ENCODE measurements at regions not wholly inside any gene's neighbourhood (a gene's known extent, or its start where the extent isn't known, plus 50 kb on each side); places are given as distances from the start of the nearest gene placed in this dataset.
A peak's percentile ranks its signal among the peaks of the same experiment; 100 is the strongest.

DNA sequence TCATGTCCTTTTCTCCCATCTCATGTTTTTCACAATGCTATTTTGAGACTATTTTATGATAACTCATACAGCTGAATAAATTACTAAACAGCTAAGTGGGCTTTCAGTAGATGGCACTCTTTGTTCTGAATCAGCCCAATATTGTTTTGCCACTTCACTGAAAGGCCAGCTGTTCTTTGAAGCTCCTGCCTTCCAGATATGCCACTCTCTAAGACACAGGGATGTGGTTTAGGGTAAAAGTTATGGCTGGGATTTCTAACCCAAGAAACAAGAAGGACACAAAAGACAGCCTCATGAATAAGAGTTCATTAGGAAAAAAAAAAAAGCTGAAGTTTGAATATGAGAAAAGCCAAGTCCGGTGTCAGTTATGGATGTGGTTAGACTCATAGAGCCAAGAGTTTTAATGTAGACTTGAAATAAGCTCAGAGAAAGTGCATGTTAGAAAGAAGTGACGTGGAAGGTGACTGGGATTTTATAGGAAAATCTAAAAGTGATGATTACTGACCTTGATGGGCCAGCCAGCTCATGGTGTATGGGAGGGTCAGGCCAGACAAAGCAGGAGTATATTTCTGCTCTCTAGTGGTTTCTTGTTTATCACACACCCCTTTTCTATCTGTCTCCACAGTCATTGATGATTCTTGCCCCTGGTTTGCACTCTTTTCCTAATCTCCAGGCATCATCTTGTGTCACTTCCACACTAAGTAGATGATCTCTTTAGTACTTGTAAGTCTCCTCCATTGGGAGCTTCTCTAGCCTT lies 488.5 kb downstream of the NR2F1-AS1 start:
- intact Hi-C loops (cut with DNase I), result no loop called here
- DNase-seq (no peak), ATAC-seq (peak; percentile 60 to 71)

DNA sequence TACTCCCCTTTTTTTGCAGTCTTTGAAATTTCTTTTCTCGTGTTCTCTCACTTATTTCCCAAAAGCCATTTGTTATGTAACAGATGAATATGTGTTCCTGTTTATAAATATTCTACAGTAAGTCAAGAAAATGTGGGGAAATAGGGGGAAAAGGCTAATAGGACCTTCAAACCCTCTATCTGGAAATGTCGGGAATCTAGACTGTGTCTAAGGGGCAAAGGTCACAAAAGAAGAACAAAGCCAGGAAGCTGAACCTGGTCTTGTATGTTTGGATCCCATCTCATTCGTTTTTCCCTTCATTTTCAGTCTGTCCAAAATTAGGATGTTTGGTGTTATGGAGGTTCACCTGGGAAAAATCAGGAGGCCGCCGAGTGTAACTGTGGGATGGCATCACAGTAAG lies 490.3 kb downstream of the NR2F1-AS1 start:
- ATAC-seq (no peak), DNase-seq (no peak)
- intact Hi-C loops (cut with DNase I), result no loop called here

DNA sequence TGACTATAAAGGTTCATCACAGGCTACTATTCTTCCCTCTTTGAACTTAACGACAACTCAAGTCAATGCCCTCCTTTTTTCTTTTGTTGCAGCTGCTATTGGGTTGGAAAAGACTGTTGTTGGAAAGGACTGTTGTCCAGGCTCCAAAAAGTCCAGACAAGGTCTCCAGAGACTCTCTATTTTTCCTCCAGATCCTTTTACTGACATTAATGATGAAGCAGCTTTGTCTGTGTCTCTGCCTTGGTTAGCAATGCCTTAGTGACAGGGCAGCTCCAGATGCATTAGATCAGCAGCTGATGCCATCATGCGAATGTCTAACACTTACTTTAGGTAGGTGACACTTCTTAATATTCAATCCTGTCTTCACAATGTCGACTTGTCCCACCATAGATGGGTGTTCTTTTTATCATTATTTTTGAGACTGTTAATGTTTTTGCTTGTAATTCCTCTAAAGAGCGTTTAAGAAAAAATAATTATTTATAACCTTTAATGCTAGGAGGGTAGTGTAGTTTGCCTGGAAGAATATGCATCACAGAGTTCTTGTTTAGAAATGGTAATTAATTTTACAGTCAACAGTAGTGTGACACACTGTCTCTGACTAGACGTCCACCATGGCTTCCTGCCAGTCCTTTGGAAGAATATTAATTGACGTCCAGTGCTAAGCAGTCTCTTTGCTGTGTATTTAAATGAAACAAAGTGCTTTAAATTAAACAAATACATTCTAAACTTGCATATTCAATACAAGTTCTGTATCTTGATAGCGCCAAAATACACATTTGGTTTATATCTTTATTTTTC lies 492.2 kb downstream of the NR2F1-AS1 start:
- DNase-seq (peak; percentile 22), ATAC-seq (peak in 1 of 2 donors; percentile 79)
- intact Hi-C loops (cut with DNase I), result no loop called here

DNA sequence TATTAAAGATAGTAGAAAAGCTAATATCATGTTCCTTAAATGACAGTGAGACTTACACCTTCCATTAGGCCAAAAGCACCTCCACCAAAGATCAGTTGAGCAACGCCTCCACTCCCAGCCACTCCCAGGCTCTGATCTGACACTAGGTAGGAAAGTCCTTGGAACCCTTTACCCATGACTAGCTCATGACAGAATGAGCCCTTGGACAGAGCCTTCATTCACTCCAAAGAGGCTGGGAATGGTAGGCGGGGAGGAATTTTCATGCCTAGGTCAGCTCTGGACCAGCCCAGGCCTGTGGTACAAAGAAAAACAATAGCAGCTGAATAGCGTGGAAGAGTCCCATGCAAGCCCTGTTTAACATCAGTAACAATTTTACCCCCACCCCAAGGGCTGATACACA lies 493.7 kb downstream of the NR2F1-AS1 start:
- intact Hi-C loops (cut with DNase I), result no loop called here
- DNase-seq (no peak), ATAC-seq (no peak)

DNA sequence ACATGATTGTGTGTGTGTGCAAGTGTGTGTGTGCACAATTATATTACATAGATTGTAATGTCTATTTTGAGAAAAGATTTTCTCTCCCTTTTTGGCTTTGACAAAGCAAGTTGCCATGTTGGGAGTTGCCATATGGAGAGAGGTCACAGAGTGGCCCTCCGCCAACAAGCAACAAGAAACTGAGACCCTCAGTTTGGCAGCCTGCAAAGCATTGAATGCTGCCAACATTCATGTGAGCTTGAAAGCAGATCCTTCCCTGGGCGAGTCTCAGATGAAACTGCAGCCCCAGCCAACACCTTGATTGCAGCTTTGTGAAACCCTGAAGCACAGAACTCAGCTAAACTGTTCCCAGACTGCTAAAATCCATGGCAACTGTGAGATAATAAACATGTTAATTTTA lies 498.0 kb downstream of the NR2F1-AS1 start:
- intact Hi-C loops (cut with DNase I), result no loop called here
- ATAC-seq (no peak), DNase-seq (no peak)

DNA sequence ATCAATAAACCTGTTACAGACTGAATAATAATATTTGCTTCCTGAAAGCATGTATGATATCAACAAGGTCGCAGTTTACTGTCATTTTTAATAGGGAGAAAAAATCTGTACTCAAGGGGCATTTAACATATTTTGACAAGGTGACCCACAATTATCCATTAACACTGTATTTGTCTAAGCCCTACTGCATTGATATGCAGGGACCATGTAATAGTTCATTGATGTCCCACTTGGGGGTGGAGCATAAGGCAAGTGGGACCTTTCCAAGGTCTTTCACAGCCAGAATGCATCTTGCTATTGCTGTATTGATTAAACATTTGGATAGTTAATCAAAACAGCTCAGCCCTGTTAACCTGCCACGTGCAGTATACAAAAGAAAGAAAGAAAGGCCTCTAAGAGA lies 502.0 kb downstream of the NR2F1-AS1 start:
- DNase-seq, result no peak
- intact Hi-C loops (cut with DNase I), result no loop called here
- peak in 1 of 2 donors; percentile 17 for ATAC-seq

DNA sequence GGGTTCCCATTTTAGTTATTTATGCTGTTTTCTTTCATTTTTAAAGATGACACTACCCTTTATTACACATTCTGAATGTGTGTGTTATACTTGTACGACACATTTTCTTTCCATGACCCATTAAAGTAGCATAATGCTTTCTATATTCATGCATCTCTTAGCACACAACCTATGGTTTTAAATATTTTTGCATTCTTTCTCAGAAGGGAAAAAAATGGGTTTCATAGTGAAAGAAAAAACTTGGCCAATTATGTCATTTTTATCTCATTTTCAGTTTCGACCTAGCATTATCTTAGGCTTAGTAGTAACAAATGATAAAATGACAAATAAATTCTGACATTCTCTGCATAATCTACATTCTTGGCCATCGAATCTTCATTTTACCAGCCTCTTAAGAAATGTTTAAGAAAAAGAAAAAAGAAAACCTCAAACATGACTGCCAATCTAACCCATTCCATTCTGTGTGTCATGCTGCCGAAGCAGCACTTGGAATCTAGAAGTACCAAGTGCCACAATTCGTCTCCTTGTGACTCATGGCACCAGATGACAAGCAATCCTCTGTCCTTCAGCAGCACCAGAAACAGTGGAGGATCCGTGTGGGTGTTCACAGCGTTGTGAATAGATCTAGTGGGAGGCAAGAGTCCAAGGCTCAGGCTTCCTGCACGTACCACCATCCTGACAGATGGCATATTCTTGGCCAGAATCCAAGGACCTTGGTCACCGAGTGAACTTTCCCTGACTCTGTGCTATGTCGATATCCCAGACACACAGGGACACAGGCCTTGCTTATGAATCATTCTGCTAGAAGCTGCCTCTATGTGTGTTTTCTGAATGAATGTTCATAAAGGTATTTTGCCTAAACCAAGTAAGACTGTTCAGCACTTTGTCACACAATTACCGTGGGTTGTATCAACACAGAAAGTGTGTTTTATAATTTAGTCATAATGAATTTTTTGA lies 502.7 kb downstream of the NR2F1-AS1 start:
- peak; percentile 98 to 99 for ATAC-seq
- DNase-seq, result peak; percentile 77
- intact Hi-C loops (cut with DNase I), result no loop called here

DNA sequence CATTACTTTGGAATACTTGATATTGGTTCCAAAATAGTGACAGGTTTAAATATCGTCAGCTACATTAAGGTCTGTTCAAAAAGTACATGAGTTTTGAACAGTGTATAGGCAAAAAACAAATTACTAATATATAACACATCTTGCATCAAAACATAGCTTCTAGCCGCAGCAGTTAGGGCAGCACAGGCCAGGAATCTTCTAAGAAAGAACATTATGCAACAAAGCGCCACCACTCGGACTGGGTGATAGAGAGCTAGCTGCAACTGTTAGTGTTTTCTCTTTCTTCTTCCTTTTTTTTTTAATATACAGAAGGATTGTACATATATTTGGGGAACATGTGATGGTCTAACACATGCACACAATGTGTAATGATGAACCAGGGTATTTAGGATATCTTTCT lies 504.5 kb downstream of the NR2F1-AS1 start:
- intact Hi-C loops (cut with DNase I), result no loop called here
- ATAC-seq, result no peak
- DNase-seq, result no peak

DNA sequence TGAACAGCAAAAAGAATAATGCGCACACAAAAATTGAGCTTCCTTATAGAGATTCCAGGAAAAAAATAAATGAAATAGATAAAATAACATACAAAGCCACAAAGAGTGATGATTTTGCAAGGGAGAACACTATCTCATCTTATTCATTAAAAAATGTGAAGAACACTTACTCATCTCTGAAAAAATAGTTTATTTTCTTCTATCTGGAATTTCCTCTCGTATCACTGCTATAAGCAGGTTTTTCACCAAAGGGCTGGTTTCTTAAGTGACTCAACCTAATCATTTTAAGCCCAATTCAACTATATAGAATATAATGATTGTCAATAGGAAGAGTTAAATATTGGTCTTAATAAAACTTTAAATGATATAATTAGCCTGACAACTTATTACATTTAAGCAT lies 504.9 kb downstream of the NR2F1-AS1 start:
- DNase-seq (no peak), ATAC-seq (no peak)
- intact Hi-C loops (cut with DNase I), result no loop called here

DNA sequence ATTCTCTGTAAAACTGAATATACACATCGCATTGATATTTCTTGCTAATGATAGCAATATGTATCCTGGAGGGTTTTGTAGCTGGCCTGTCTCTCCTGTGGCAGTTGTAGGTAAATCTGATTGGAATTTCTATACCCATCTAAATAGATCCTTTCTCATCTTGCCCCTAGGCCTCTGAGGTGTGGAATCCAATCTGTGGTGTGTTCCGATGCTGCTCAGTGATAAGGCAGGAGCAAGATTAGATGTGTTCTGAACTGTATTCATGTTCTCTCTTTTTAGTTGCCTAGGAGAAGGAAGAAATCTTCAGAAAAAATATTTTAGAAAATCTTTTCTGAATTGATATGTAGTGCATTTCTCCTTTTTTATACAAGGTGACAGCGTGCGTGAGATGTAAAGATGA lies 507.5 kb downstream of the NR2F1-AS1 start:
- no peak for ATAC-seq
- no peak for DNase-seq
- intact Hi-C loops (cut with DNase I), result no loop called here

DNA sequence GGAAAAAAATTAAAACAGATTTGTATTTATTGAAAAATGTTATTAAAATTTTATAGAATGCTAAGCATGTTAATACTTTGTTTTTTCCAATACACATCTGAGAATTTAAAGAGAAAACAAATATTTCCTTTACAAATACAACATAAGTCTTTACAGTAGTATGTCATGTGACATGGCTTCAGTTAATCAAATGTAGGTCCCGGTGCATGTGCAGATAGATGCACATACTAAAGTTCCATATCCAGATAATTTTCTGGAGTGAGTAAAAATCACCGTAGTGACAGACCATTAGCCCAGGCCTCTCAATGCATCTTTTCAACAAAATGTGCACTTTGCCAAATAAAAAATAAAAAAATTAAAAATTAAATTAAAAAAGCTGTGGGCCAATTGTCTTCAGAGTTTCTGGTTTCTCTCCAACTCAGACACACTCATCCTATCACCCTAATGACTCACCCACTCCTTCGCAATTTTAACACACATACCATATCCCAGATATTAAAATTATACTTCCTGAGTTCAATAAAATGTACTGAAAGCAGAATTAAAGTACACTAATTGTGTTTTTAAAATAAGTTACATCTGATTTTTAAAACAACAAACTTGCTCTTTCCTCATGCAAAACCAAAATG lies 508.1 kb downstream of the NR2F1-AS1 start:
- intact Hi-C loops (cut with DNase I), result no loop called here
- ATAC-seq (peak in 1 of 2 donors; percentile 75), DNase-seq (no peak)

DNA sequence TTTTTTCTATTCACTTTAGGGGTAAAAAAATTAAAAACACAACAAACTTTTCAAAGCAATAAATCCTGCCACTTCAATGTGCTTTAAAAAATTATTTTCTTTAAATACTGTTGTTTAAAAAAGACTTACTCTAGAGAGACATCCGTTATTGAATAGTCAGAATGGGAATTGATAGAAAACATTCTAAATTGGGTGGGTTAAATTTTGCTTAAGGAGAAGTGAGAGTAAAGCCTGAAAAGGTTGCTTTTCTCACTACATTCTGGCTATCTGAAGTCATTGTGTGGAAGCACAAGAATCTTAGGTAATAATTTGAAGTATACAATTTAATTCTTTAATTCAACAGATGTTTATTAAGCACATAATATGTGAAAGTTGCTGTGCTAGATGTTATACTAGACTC lies 509.3 kb downstream of the NR2F1-AS1 start:
- ATAC-seq (no peak), DNase-seq (no peak)
- intact Hi-C loops (cut with DNase I), result no loop called here

DNA sequence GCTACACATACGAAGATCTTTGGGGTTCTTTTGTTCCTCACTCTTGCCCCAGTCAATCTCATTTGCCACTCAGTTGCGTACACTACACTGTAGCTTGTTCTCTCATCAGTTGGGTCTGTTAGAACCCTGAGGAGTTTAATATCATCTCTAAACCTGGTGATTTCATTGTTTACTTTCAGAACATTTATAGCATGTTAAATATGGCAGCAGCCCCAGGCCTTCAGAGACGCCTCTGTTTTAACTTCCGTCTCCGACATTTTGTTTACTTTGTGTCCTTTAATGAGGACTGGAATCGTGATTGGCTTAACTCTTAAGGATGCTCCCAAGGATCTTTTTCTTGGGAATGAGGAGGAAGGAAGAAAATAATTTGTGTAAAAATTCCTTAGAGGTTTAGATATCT lies 510.1 kb downstream of the NR2F1-AS1 start:
- intact Hi-C loops (cut with DNase I), result no loop called here
- ATAC-seq (no peak), DNase-seq (no peak)

DNA sequence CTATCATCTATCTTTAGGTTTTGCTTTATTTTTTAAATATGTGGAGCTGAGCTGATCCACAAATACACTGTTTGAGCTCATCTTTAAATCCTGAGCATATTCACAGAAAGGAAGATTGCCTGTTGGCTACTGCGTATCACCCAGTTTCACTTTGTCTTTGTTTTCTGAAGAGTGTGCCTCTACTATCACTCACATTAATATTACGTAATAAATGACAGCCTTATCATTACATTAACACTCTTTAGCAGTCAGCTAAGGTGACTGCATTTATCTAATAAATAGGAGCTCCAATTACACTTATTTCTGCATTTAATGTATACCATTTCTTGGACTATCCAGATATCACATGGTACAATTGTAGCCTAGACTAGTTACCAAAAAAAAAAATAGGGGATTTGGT lies 511.7 kb downstream of the NR2F1-AS1 start:
- intact Hi-C loops (cut with DNase I), result no loop called here
- no peak for DNase-seq

DNA sequence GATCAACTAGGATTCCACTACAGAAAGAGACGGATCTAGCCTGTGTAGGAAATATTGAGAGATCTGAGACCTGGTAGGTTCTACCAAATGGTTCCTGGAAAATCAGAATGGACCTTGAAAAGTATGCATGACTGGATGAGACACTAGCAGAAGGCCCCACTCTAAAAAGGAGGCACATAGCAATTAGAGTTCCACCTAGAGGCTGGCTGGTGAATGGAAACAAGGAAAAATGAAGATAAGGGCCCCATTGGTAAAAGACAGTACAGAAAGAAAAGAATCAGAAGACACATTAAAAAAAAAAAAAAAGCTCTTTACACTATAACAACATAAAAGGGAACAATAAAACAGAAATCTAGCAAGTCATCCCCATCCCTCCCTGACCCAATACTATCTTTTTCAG lies 518.5 kb downstream of the NR2F1-AS1 start:
- ATAC-seq (no peak), DNase-seq (no peak)
- intact Hi-C loops (cut with DNase I), result no loop called here

More for the DNA sequence above, 511.7 kb downstream of the NR2F1-AS1 start:
- ATAC-seq, result no peak

DNA sequence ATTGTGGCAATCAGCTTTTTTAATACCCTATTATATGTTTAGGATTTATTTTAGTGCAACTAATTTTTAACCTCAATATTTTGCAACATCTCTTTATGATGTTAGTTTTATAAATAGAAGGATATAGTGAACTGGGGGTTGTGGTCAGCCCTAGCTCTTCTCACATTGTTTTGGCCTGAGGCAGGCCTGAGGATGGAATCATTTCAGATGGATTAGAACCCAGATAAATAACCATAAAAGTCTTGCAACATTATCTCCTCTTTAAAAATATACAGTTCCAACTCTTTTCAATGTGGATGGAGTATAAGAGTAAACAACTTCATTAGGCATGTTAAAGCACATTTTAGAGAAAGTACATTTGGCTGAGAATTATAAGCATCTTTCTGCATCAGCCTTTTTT lies 522.7 kb downstream of the NR2F1-AS1 start:
- DNase-seq (no peak), ATAC-seq (no peak)
- intact Hi-C loops (cut with DNase I), result no loop called here

DNA sequence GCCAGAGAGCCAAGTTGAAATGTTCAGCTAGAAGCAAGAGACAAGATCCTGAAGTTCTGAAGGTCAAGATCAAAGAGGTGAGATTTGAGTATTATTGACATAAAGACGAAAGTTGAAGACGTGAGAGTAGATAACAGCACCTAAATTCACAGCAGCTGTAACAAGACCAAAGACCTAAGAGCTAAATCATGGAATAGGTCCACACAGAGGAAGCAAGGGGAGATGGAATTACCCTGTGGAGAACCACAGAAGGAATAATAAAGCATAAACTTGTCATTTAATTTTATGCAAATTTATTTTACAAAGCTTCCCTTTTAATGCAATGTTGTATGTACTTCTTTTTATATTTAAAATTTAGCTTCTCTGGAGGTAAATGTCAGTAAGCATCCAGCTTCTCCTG lies 523.7 kb downstream of the NR2F1-AS1 start:
- ATAC-seq, result no peak
- no peak for DNase-seq
- intact Hi-C loops (cut with DNase I), result no loop called here

DNA sequence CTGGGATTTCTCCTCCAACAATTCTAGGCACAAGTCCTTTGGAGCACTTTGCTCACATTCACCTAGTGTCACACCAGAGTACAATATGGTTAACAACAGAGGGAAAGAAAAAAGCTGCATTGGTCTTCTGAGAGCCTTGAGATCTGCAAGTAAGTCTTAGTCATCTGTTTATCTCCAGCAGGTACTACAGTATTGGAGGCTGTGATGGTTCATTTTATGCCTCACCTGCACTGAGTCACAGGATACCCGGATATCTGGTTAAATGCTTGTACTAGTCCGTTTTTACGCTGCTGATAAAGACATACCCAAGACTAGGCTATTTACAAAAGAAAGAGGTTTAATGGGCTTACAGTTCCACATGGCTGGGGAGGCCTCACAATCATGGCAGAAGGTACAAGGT lies 525.0 kb downstream of the NR2F1-AS1 start:
- DNase-seq, result no peak
- intact Hi-C loops (cut with DNase I), result no loop called here
- ATAC-seq, result no peak

DNA sequence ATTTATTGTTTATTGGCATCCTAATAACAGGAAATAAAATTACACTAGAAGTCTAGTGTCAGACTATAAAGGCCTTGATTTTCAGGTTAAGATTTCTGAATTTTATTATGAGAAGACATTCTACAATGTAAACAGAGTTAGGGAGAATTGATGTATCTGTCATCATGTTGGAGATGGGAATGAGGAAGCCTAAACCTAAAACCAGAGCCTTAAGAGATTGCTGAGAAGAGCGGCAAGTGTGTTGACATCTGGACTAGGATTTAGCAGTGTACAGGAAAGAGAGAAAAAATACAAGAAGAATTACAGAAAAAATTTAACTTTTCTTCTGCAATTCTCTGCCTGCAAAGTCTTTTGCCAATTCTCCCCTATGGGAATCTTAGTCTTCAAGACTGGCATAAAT lies 525.5 kb downstream of the NR2F1-AS1 start:
- no peak for DNase-seq
- ATAC-seq, result no peak
- intact Hi-C loops (cut with DNase I), result no loop called here

Data from left cardiac atrium (tissue), 4 donors.